H1 (cell line): ENCODE measurements at regions not wholly inside any gene's neighbourhood (a gene's known extent, or its start where the extent isn't known, plus 50 kb on each side); places are given as distances from the start of the nearest gene placed in this dataset.
"Not testable (repeated sequence)": the region's sequence is repeated elsewhere in the genome, so short reads cannot be mapped to it uniquely, and the experiment has no call there.

Experiments
- BCL11A ChIP-seq, 2 experiments: IDR thresholded peaks; one replicate each; pipeline ENCODE4 v1.6.1; 2011; ENCODE audit warnings: low read depth in 2 of 2, low read length in 2 of 2, mild to moderate bottlenecking in 2 of 2
- EGR1 ChIP-seq: IDR thresholded peaks from 2 replicates; pipeline ENCODE4 v1.6.1; 2011; ENCODE audit warnings: low read depth, low read length, borderline replicate concordance
- EP300 ChIP-seq, 2 experiments: IDR thresholded peaks; 1 replicate in 1 of 2; 2 replicates in 1 of 2; pipeline ENCODE4 v1.6.1; 2011 to 2012; ENCODE audit warnings: low read depth in 2 of 2, low read length in 2 of 2, mild to moderate bottlenecking in 2 of 2, borderline replicate concordance in 1 of 2, inconsistent platforms in 1 of 2, moderate library complexity in 1 of 2
- EZH2 ChIP-seq: fragments of 200-600 bp; sonication (generic); IDR thresholded peaks from 2 replicates; pipeline ENCODE4 v1.7.1; 2012; ENCODE audit warnings: low read depth, mild to moderate bottlenecking, moderate library complexity, low read length, inconsistent platforms; ENCODE audit not compliant: severe bottlenecking
- HDAC6 ChIP-seq: IDR thresholded peaks from one replicate; pipeline ENCODE4 v1.7.1; 2012; ENCODE audit warnings: low read depth, mild to moderate bottlenecking, inconsistent platforms, low read length, moderate library complexity
- SIN3A ChIP-seq, 2 experiments: IDR thresholded peaks in 1 of 2; conservative IDR thresholded peaks in 1 of 2; 2 replicates each; pipeline ENCODE4 v1.6.1; 2011 to 2012; ENCODE audit warnings: low read length in 2 of 2, improper control_type of control experiment in 1 of 2, low read depth in 1 of 2, mild to moderate bottlenecking in 1 of 2
- SIRT6 ChIP-seq: IDR thresholded peaks from one replicate; pipeline ENCODE4 v1.7.1; 2012; ENCODE audit warnings: low read length, inconsistent platforms
- TAF1 ChIP-seq: IDR thresholded peaks from 2 replicates; pipeline ENCODE4 v1.6.1; 2011; ENCODE audit warnings: mild to moderate bottlenecking, low read depth, low read length
- TBP ChIP-seq: IDR thresholded peaks from 2 replicates; pipeline ENCODE4 v1.6.1; 2011; ENCODE audit warnings: low read depth, low read length, improper control_type of control experiment
- TF ChIP-seq, protein P1 (sequence below), 3 experiments: IDR thresholded peaks; 1 replicate in 2 of 3; 2 replicates in 1 of 3; pipeline versions ENCODE4 v1.5.1 to v1.6.1; 2011; ENCODE audit warnings: low read length in 3 of 3, mild to moderate bottlenecking in 3 of 3, inconsistent platforms in 2 of 3, low read depth in 1 of 3, moderate library complexity in 1 of 3; ENCODE audit not compliant: insufficient read depth in 1 of 3; ENCODE audit errors: control extremely low read depth in 1 of 3

DNA sequence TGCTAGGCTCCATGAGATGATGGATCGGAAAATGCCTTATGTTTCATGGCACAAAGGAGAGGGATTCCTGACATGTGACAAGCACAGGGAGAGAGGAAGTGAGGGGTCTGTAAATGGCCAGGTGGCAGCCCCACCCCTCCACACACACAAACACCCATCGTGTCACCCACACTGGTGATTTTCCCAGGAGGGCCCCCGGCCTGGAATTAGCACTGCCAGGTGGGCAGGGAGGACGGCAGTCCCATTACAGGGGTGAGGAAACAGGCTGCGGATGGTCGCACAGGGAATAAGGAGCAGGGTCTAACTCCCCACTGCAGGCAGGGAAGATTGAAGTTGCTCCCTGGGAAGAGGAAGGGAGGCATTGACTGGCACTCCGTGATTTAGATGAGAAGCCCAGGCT, 395.3 kb upstream of the ZNF337 start:
- TF ChIP-seq, protein P1, sequence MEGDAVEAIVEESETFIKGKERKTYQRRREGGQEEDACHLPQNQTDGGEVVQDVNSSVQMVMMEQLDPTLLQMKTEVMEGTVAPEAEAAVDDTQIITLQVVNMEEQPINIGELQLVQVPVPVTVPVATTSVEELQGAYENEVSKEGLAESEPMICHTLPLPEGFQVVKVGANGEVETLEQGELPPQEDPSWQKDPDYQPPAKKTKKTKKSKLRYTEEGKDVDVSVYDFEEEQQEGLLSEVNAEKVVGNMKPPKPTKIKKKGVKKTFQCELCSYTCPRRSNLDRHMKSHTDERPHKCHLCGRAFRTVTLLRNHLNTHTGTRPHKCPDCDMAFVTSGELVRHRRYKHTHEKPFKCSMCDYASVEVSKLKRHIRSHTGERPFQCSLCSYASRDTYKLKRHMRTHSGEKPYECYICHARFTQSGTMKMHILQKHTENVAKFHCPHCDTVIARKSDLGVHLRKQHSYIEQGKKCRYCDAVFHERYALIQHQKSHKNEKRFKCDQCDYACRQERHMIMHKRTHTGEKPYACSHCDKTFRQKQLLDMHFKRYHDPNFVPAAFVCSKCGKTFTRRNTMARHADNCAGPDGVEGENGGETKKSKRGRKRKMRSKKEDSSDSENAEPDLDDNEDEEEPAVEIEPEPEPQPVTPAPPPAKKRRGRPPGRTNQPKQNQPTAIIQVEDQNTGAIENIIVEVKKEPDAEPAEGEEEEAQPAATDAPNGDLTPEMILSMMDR (IDR thresholded peaks at IDR 0.05; ENCODE audit: control extremely low read depth in 1 of 3, insufficient read depth in 1 of 3, low read depth in 1 of 3, low read length in 3 of 3): not testable (repeated sequence)
- TF ChIP-seq TAF1; TBP; EGR1; SIN3A (conservative IDR thresholded peaks at IDR 0.05 in 1 of 2, IDR thresholded peaks at IDR 0.05 in 1 of 2; ENCODE audit: low read depth in 1 of 2, low read length in 2 of 2); SIRT6; EP300 (IDR thresholded peaks at IDR 0.05; ENCODE audit: borderline replicate concordance in 1 of 2, low read depth in 2 of 2, low read length in 2 of 2); BCL11A (IDR thresholded peaks at IDR 0.05; ENCODE audit: low read depth in 2 of 2, low read length in 2 of 2); HDAC6; EZH2: not testable (repeated sequence)
